HL-60 (cell line): ENCODE measurements at regions not wholly inside any gene's neighbourhood (a gene's known extent, or its start where the extent isn't known, plus 50 kb on each side); places are given as distances from the start of the nearest gene placed in this dataset.
A peak's percentile ranks its signal among the peaks of the same experiment; 100 is the strongest.

Experiments used
- DNase-seq, 2 experiments: peaks; one replicate each; pipeline ENCODE4 v3.0.0-alpha.2; 2010 to 2020; ENCODE audit warnings: low read depth in 1 of 2, low spot score in 1 of 2
- H3K27ac ChIP-seq: fragments of 250-450 bp; sonication (Bioruptor Pico); replicated peaks from 2 replicates; pipeline ENCODE4 v1.5.1; 2020; ENCODE audit warnings: mild to moderate bottlenecking, moderate library complexity
- H3K27me3 ChIP-seq: fragments of 250-450 bp; sonication (Bioruptor Pico); 2 replicates; pipeline ENCODE4 v1.5.1; 2021; ENCODE audit warnings: mild to moderate bottlenecking, moderate library complexity; ENCODE audit not compliant: insufficient read depth, poor library complexity, severe bottlenecking
- H3K4me3 ChIP-seq: replicated peaks from 2 replicates; pipeline ENCODE4 v1.5.1; 2011; ENCODE audit warnings: mild to moderate bottlenecking, control low read depth, low read length; ENCODE audit not compliant: insufficient read depth
- GABPA ChIP-seq: IDR thresholded peaks from 2 replicates; pipeline ENCODE4 v1.6.1; 2012; ENCODE audit warnings: low read depth
- POLR2AphosphoS5 ChIP-seq: IDR thresholded peaks from 2 replicates; pipeline ENCODE4 v1.6.1; 2012; ENCODE audit warnings: low read depth
- REST ChIP-seq: IDR thresholded peaks from 2 replicates; pipeline ENCODE4 v1.6.1; 2012; ENCODE audit warnings: low read depth; ENCODE audit not compliant: insufficient replicate concordance
- SPI1 ChIP-seq: IDR thresholded peaks from 2 replicates; pipeline ENCODE4 v1.6.1; 2012; ENCODE audit warnings: low read depth, mild to moderate bottlenecking, borderline replicate concordance
- TF ChIP-seq, protein P1 (sequence below): IDR thresholded peaks from one replicate; pipeline ENCODE4 v1.5.1; 2011; ENCODE audit warnings: low read length, control low read depth, inconsistent platforms; ENCODE audit not compliant: insufficient read depth

DNA sequence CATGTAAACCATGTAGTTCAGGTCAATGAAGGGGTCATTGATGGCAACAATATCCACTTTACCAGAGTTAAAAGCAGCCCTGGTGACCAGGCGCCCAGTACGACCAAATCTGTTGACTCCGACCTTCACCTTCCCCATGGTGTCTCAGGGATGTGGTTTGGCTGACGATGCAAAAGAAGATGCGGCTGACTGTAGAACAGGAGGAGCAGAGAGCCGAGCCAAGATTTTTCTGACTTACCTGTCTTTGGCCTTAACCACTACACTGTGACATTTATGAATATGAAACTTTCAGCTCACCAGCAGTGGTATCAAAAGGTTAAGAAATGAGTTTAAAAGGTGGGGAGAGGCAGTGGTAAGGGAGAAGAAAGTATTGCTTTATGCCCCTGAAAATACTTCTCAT, 309.8 kb downstream of the BCOR start:
- H3K27ac ChIP-seq = no peak overlapping the region
- TF ChIP-seq, protein P1, sequence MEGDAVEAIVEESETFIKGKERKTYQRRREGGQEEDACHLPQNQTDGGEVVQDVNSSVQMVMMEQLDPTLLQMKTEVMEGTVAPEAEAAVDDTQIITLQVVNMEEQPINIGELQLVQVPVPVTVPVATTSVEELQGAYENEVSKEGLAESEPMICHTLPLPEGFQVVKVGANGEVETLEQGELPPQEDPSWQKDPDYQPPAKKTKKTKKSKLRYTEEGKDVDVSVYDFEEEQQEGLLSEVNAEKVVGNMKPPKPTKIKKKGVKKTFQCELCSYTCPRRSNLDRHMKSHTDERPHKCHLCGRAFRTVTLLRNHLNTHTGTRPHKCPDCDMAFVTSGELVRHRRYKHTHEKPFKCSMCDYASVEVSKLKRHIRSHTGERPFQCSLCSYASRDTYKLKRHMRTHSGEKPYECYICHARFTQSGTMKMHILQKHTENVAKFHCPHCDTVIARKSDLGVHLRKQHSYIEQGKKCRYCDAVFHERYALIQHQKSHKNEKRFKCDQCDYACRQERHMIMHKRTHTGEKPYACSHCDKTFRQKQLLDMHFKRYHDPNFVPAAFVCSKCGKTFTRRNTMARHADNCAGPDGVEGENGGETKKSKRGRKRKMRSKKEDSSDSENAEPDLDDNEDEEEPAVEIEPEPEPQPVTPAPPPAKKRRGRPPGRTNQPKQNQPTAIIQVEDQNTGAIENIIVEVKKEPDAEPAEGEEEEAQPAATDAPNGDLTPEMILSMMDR = no peak
- TF ChIP-seq REST = no peak
- DNase-seq = no peak
- H3K4me3 ChIP-seq = no peak overlapping the region
- H3K27me3 ChIP-seq = no peaks in the 10 kb centered on the region

GRCh38 chrX:39788521-39788920, 309.2 kb downstream of the BCOR start:
- H3K27me3 ChIP-seq = no peaks in the 10 kb centered on the region
- no peak overlapping the region for H3K27ac ChIP-seq
- H3K4me3 ChIP-seq = no peak overlapping the region
- TF ChIP-seq POLR2AphosphoS5 = no peak
- TF ChIP-seq SPI1 = no peak; the same call in 1 of the 2 replicates
- TF ChIP-seq, protein P1 = no peak
- no peak for TF ChIP-seq GABPA
- no peak for TF ChIP-seq REST
- DNase-seq = peak in 1 of 2 experiments; percentile 29

GRCh38 chrX:39791691-39792090, 306.1 kb downstream of the BCOR start:
- TF ChIP-seq GABPA (no peak), POLR2AphosphoS5 (no peak), SPI1 (no peak), REST (no peak)
- TF ChIP-seq, protein P1 = no peak
- Histone ChIP-seq H3K4me3 (no peak overlapping the region), H3K27me3 (no peaks in the 10 kb centered on the region), H3K27ac (no peak overlapping the region)
- DNase-seq = no peak
